Endothelial cell of umbilical vein (primary cell): ENCODE measurements at regions not wholly inside any gene's neighbourhood (a gene's known extent, or its start where the extent isn't known, plus 50 kb on each side); places are given as distances from the start of the nearest gene placed in this dataset.

Experiments used
- CTCF ChIP-seq, 2 donors: IDR thresholded peaks; 1 replicate in 1 of 2; 2 replicates in 1 of 2; pipeline ENCODE4 v1.5.1; 2011; ENCODE audit warnings: low read length in 2 of 2, mild to moderate bottlenecking in 2 of 2, moderate library complexity in 2 of 2, control low read depth in 1 of 2, inconsistent platforms in 1 of 2, low read depth in 1 of 2; ENCODE audit not compliant: insufficient read depth in 1 of 2; ENCODE audit errors: extremely low read depth in 1 of 2
- POLR2AphosphoS5 ChIP-seq: IDR thresholded peaks from 2 replicates; pipeline ENCODE4 v1.6.1; 2012; ENCODE audit warnings: low read depth, mild to moderate bottlenecking, control low read depth, low read length, moderate library complexity; ENCODE audit not compliant: insufficient read depth

DNA sequence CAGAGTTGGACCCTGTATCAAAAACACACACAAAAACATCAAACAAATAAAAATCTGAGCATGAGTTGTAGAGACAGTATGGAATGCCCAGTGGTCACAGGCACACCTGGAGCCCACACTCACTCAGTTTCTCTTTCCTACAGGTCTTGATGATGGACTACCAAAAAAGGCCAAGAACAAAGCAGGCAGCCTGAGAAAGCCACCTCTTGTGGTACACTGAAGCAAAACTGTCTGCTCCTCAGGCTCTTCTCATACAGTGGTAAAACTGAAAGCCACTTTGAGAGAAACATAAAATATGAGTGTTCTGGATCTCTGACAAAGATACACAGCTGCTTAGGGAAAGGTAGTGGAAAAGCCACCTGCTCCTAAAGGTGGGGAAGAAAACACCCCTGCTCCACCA lies 1206.9 kb downstream of the FSTL5 start:
- TF ChIP-seq POLR2AphosphoS5 (no peak), CTCF (IDR thresholded peaks at IDR 0.05; ENCODE audit: extremely low read depth in 1 of 2, insufficient read depth in 1 of 2, low read depth in 1 of 2, low read length in 2 of 2) (no peak)
